MCF 10A (cell line): ENCODE measurements at regions not wholly inside any gene's neighbourhood (a gene's known extent, or its start where the extent isn't known, plus 50 kb on each side); places are given as distances from the start of the nearest gene placed in this dataset.
A peak's percentile ranks its signal among the peaks of the same experiment; 100 is the strongest.

Source experiments
- BruUV-seq: library from RNA; stranded (reverse); fragments of 400-500 nt; replicated peaks from 2 replicates; lab custom pipeline; 2021; lab: Mats Ljungman, UMichigan
- CTCF ChIA-PET: fragments of 300-600 bp; sonication (Branson Sonifier 250); formaldehyde crosslinking; extraction: SDS; loops from one replicate; lab custom pipeline; 2021; ENCODE audit warnings: antibody characterized with exemption, inconsistent platforms; lab: Yijun Ruan, JAX
- POLR2A ChIA-PET: fragments of 300-600, 350-650 bp; sonication (Branson Sonifier 250); formaldehyde crosslinking; extraction: SDS; loops from one replicate; lab custom pipeline; 2020; ENCODE audit warnings: antibody characterized with exemption, inconsistent platforms; lab: Yijun Ruan, JAX
- DNase-seq: peaks from one replicate; pipeline ENCODE4 v3.0.0-alpha.2; 2018; ENCODE audit not compliant: unreplicated experiment
- H3K27ac Mint-ChIP-seq: one replicate; pipeline ENCODE4 v1.8.0; 2022; ENCODE audit warnings: mild to moderate bottlenecking, low read depth, mixed read lengths; ENCODE audit not compliant: unreplicated experiment
- H3K27me3 Mint-ChIP-seq: one replicate; pipeline ENCODE4 v1.8.0; 2022; ENCODE audit warnings: mixed read lengths; ENCODE audit not compliant: insufficient read depth, unreplicated experiment
- H3K36me3 Mint-ChIP-seq: one replicate; pipeline ENCODE4 v1.8.0; 2022; ENCODE audit warnings: mild to moderate bottlenecking, moderate library complexity, mixed read lengths; ENCODE audit not compliant: insufficient read depth, unreplicated experiment
- H3K4me1 Mint-ChIP-seq: one replicate; pipeline ENCODE4 v1.8.0; 2022; ENCODE audit warnings: mixed read lengths; ENCODE audit not compliant: insufficient read depth, unreplicated experiment
- H3K4me3 Mint-ChIP-seq: one replicate; pipeline ENCODE4 v1.8.0; 2022; ENCODE audit warnings: mild to moderate bottlenecking, moderate library complexity, mixed read lengths; ENCODE audit not compliant: unreplicated experiment
- H3K9me3 Mint-ChIP-seq: one replicate; pipeline ENCODE4 v1.8.0; 2022; ENCODE audit warnings: mixed read lengths; ENCODE audit not compliant: unreplicated experiment
- CTCF ChIP-seq: fragments of 200-600 bp; IDR thresholded peaks from one replicate; pipeline ENCODE4 v1.8.0; 2022; ENCODE audit warnings: antibody characterized with exemption, mild to moderate bottlenecking; ENCODE audit not compliant: unreplicated experiment
- intact Hi-C: fragments of 100-400 bp; cut with micrococcal nuclease; formaldehyde crosslinking; loops from 2 replicates; pipeline ENCODE4 v1.14.1; 2022

- DNase-seq = no peak
- no peaks in the 10 kb centered on the region for H3K36me3 Mint-ChIP-seq
- no peaks in the 10 kb centered on the region for H3K9me3 Mint-ChIP-seq
- TF ChIP-seq CTCF = no peak
- POLR2A ChIA-PET = no interaction called here
- intact Hi-C loops = no loop called here
- H3K27ac Mint-ChIP-seq = no peak overlapping the region
- H3K4me3 Mint-ChIP-seq = no peak overlapping the region
- no peaks in the 10 kb centered on the region for H3K27me3 Mint-ChIP-seq
- BruUV-seq = no TSS peak
- CTCF ChIA-PET = no interaction called here
- H3K4me1 Mint-ChIP-seq = no peaks in the 10 kb centered on the region
These were observed 2698.7 kb downstream of the PCDH9 start for GRCh38 chr13:64531400-64531799.

- intact Hi-C loops = no loop called here
- CTCF ChIA-PET = interaction anchor here (0.6 to 1.2 kb wide), 7 partner anchors 13 to 1108 kb away, joined by 3 to 5 read pairs (median 3); no protein-coding TSS in a partner anchor
These were observed 2700.2 kb downstream of the PCDH9 start for GRCh38 chr13:64529874-64530485.

GRCh38 chr13:64528838-64529237 lies 2701.3 kb downstream of the PCDH9 start:
- Mint-ChIP-seq H3K36me3 (no peaks in the 10 kb centered on the region), H3K27me3 (no peaks in the 10 kb centered on the region), H3K9me3 (no peaks in the 10 kb centered on the region), H3K27ac (no peak overlapping the region), H3K4me1 (no peaks in the 10 kb centered on the region), H3K4me3 (no peak overlapping the region)
- BruUV-seq = no TSS peak
- DNase-seq = no peak
- ChIA-PET POLR2A (no interaction called here), CTCF (no interaction called here)
- intact Hi-C loops = no loop called here
- no peak for TF ChIP-seq CTCF

More at GRCh38 chr13:64529874-64530485, 2700.2 kb downstream of the PCDH9 start:
- no peaks in the 10 kb centered on the region for H3K36me3 Mint-ChIP-seq
- H3K9me3 Mint-ChIP-seq = no peaks in the 10 kb centered on the region
- BruUV-seq = no TSS peak
- peak; percentile 52 for TF ChIP-seq CTCF
- H3K27ac Mint-ChIP-seq = no peak overlapping the region
- POLR2A ChIA-PET = no interaction called here
- no peaks in the 10 kb centered on the region for H3K27me3 Mint-ChIP-seq
- H3K4me1 Mint-ChIP-seq = no peaks in the 10 kb centered on the region
- no peak overlapping the region for H3K4me3 Mint-ChIP-seq
- DNase-seq = peak; percentile 22

- no TSS peak for BruUV-seq
- CTCF ChIA-PET = interaction anchor here (0.6 kb wide), 1 partner anchor 806 kb away, joined by 3 read pairs; no protein-coding TSS in a partner anchor
These were observed 2702.6 kb downstream of the PCDH9 start for GRCh38 chr13:64527561-64527960.

More at GRCh38 chr13:64527561-64527960, 2702.6 kb downstream of the PCDH9 start:
- peak; percentile 21 for DNase-seq
- H3K27ac Mint-ChIP-seq = peak overlapping the region; percentile 69
- no peak overlapping the region for H3K4me3 Mint-ChIP-seq
- POLR2A ChIA-PET = no interaction called here
- no peaks in the 10 kb centered on the region for H3K27me3 Mint-ChIP-seq
- intact Hi-C loops = no loop called here
- H3K9me3 Mint-ChIP-seq = no peaks in the 10 kb centered on the region
- no peaks in the 10 kb centered on the region for H3K36me3 Mint-ChIP-seq
- no peaks in the 10 kb centered on the region for H3K4me1 Mint-ChIP-seq
- no peak for TF ChIP-seq CTCF
